SK-N-SH treated with all-trans-retinoic acid at 6 μM for 48 hours (cell line): ENCODE measurements at regions not wholly inside any gene's neighbourhood (a gene's known extent, or its start where the extent isn't known, plus 50 kb on each side); places are given as distances from the start of the nearest gene placed in this dataset.

Experiments used
- ATAC-seq: fragments of 200-7000 bp; cut with Tn5 transposase; 3 replicates; pipeline ENCODE4 v1.9.1; 2020; ENCODE audit warnings: mild to moderate bottlenecking, moderate library complexity
- ARNTL ChIP-seq: fragments of 450-650 bp; formaldehyde crosslinking; IDR thresholded peaks from 2 replicates; pipeline ENCODE4 v1.5.0; 2020; ENCODE audit warnings: low read depth, mild to moderate bottlenecking, moderate library complexity, borderline replicate concordance
- BACH2 ChIP-seq: fragments of 250-450 bp; sonication (Bioruptor Pico); IDR thresholded peaks from 2 replicates; pipeline ENCODE4 v1.9.0; 2021; ENCODE audit warnings: mild to moderate bottlenecking, borderline replicate concordance
- CSDC2 ChIP-seq: fragments of 250-450 bp; sonication (Bioruptor Pico); IDR thresholded peaks from 2 replicates; pipeline ENCODE4 v1.5.0; 2020; ENCODE audit warnings: mild to moderate bottlenecking, moderate library complexity
- ESRRG ChIP-seq: fragments of 250-450 bp; sonication (Bioruptor Pico); IDR thresholded peaks from 2 replicates; pipeline ENCODE4 v1.6.1; 2021; ENCODE audit warnings: mild to moderate bottlenecking
- GLIS3 ChIP-seq: fragments of 250-450 bp; sonication (Bioruptor Pico); IDR thresholded peaks from 2 replicates; pipeline ENCODE4 v1.5.0; 2020; ENCODE audit warnings: mild to moderate bottlenecking, moderate library complexity
- OSR1 ChIP-seq: fragments of 250-450 bp; sonication (Bioruptor Pico); IDR thresholded peaks from 2 replicates; pipeline ENCODE4 v1.8.0; 2022; ENCODE audit warnings: moderate library complexity, mild to moderate bottlenecking, inconsistent platforms
- PATZ1 ChIP-seq: fragments of 250-450 bp; sonication (Bioruptor Pico); IDR thresholded peaks from 2 replicates; pipeline ENCODE4 v1.8.0; 2020; ENCODE audit warnings: mild to moderate bottlenecking, moderate library complexity, borderline replicate concordance
- POU6F1 ChIP-seq: fragments of 250-450 bp; sonication (Bioruptor Pico); IDR thresholded peaks from 2 replicates; pipeline ENCODE4 v1.8.0; 2021; ENCODE audit warnings: low read depth, mild to moderate bottlenecking, moderate library complexity, borderline replicate concordance
- PPARA ChIP-seq: fragments of 250-450 bp; sonication (Bioruptor Pico); IDR thresholded peaks from 2 replicates; pipeline ENCODE4 v1.5.0; 2020; ENCODE audit warnings: mild to moderate bottlenecking, borderline replicate concordance
- RARB ChIP-seq: fragments of 250-450 bp; sonication (Bioruptor Pico); IDR thresholded peaks from 2 replicates; pipeline ENCODE4 v1.8.0; 2021; ENCODE audit warnings: mild to moderate bottlenecking, moderate library complexity
- SNAI2 ChIP-seq: fragments of 250-450 bp; sonication (Bioruptor Pico); IDR thresholded peaks from 2 replicates; pipeline ENCODE4 v1.5.0; 2020; ENCODE audit warnings: mild to moderate bottlenecking, moderate library complexity
- TCF4 ChIP-seq: fragments of 250-450 bp; sonication (Bioruptor Pico); IDR thresholded peaks from 2 replicates; pipeline ENCODE4 v1.8.0; 2021; ENCODE audit warnings: mild to moderate bottlenecking, moderate library complexity, borderline replicate concordance
- TOX ChIP-seq: fragments of 250-450 bp; sonication (Bioruptor Pico); IDR thresholded peaks from 2 replicates; pipeline ENCODE4 v1.8.0; 2021; ENCODE audit warnings: mild to moderate bottlenecking, moderate library complexity, borderline replicate concordance
- TSHZ2 ChIP-seq: fragments of 250-450 bp; sonication (Bioruptor Pico); IDR thresholded peaks from 2 replicates; pipeline ENCODE4 v1.5.0; 2020; ENCODE audit warnings: mild to moderate bottlenecking, moderate library complexity
- ZC3H10 ChIP-seq: fragments of 250-450 bp; sonication (Bioruptor Pico); IDR thresholded peaks from 2 replicates; pipeline ENCODE4 v1.5.1; 2021; ENCODE audit warnings: mild to moderate bottlenecking, moderate library complexity
- ZFP3 ChIP-seq: fragments of 250-450 bp; sonication (Bioruptor Pico); IDR thresholded peaks from 2 replicates; pipeline ENCODE4 v1.5.0; 2020; ENCODE audit warnings: mild to moderate bottlenecking, moderate library complexity
- ZNF565 ChIP-seq: fragments of 450-650 bp; formaldehyde crosslinking; conservative IDR thresholded peaks from 2 replicates; pipeline ENCODE4 v1.5.0; 2020; ENCODE audit warnings: low read depth, mild to moderate bottlenecking, moderate library complexity
- ZNF70 ChIP-seq: fragments of 450-650 bp; formaldehyde crosslinking; IDR thresholded peaks from 2 replicates; pipeline ENCODE4 v1.5.0; 2020; ENCODE audit warnings: mild to moderate bottlenecking, moderate library complexity
- ZNF8 ChIP-seq: fragments of 450-650 bp; formaldehyde crosslinking; IDR thresholded peaks from 2 replicates; pipeline ENCODE4 v1.5.0; 2020; ENCODE audit warnings: mild to moderate bottlenecking, moderate library complexity
- TF ChIP-seq, protein P1 (sequence below): fragments of 250-450 bp; sonication (Bioruptor Pico); IDR thresholded peaks from 2 replicates; pipeline ENCODE4 v1.5.1; 2020; ENCODE audit warnings: low read depth, mild to moderate bottlenecking, moderate library complexity
- TF ChIP-seq, protein P2 (sequence below): fragments of 250-450 bp; sonication (Bioruptor Pico); IDR thresholded peaks from 2 replicates; pipeline ENCODE4 v1.5.1; 2021; ENCODE audit warnings: mild to moderate bottlenecking, moderate library complexity

- TF ChIP-seq TOX (CRISPR knock-in tag) = no peak
- no peak for ATAC-seq
Measured at GRCh38 chr5:116747881-116748280, 173.3 kb upstream of the SEMA6A start.

DNA sequence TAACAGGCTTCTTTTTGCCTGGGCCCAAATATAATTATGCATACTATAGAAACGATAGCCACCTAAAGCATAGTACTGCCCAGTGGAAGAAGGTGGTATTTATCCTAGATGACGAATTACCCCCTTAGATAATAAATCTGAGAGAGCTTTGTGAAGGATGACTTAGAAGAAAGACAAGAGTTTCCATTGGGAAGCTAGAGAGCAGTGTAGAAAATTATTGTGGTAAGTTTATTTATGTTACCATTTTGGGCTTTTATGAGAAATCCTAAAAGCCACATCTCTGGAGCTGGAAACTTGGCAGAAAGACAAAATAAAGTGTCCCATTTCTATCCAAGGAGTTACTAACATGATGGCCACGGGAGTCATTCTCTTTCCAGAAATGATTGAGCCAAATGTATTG lies 172.0 kb upstream of the SEMA6A start:
- no peak for ATAC-seq
- no peak for TF ChIP-seq ZNF565 (CRISPR knock-in tag)
- TF ChIP-seq TCF4 (CRISPR knock-in tag) = no peak
- TF ChIP-seq ZC3H10 = no peak
- TF ChIP-seq ARNTL (CRISPR knock-in tag) = no peak
- TF ChIP-seq, protein P1, sequence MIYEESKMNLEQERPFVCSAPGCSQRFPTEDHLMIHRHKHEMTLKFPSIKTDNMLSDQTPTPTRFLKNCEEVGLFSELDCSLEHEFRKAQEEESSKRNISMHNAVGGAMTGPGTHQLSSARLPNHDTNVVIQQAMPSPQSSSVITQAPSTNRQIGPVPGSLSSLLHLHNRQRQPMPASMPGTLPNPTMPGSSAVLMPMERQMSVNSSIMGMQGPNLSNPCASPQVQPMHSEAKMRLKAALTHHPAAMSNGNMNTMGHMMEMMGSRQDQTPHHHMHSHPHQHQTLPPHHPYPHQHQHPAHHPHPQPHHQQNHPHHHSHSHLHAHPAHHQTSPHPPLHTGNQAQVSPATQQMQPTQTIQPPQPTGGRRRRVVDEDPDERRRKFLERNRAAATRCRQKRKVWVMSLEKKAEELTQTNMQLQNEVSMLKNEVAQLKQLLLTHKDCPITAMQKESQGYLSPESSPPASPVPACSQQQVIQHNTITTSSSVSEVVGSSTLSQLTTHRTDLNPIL (CRISPR knock-in tag) = no peak
- no peak for TF ChIP-seq PPARA (CRISPR knock-in tag)
- no peak for TF ChIP-seq CSDC2 (CRISPR knock-in tag)
- no peak for TF ChIP-seq RARB (CRISPR knock-in tag)
- TF ChIP-seq ZNF8 (CRISPR knock-in tag) = no peak
- TF ChIP-seq ZFP3 (CRISPR knock-in tag) = no peak
- TF ChIP-seq OSR1 (CRISPR knock-in tag) = no peak
- TF ChIP-seq, protein P2, sequence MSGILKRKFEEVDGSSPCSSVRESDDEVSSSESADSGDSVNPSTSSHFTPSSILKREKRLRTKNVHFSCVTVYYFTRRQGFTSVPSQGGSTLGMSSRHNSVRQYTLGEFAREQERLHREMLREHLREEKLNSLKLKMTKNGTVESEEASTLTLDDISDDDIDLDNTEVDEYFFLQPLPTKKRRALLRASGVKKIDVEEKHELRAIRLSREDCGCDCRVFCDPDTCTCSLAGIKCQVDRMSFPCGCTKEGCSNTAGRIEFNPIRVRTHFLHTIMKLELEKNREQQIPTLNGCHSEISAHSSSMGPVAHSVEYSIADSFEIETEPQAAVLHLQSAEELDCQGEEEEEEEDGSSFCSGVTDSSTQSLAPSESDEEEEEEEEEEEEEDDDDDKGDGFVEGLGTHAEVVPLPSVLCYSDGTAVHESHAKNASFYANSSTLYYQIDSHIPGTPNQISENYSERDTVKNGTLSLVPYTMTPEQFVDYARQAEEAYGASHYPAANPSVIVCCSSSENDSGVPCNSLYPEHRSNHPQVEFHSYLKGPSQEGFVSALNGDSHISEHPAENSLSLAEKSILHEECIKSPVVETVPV (CRISPR knock-in tag) = no peak
- TF ChIP-seq TSHZ2 = no peak

GRCh38 chr5:116740771-116741170 lies 166.1 kb upstream of the SEMA6A start:
- ATAC-seq = no peak
- no peak for TF ChIP-seq BACH2 (CRISPR knock-in tag)
- TF ChIP-seq ZNF8 (CRISPR knock-in tag) = no peak
- TF ChIP-seq, protein P2 (CRISPR knock-in tag) = no peak
- TF ChIP-seq RARB (CRISPR knock-in tag) = no peak
- no peak for TF ChIP-seq ZFP3 (CRISPR knock-in tag)
- TF ChIP-seq GLIS3 (CRISPR knock-in tag) = no peak
- no peak for TF ChIP-seq TCF4 (CRISPR knock-in tag)
- no peak for TF ChIP-seq CSDC2 (CRISPR knock-in tag)
- no peak for TF ChIP-seq ZC3H10
- no peak for TF ChIP-seq TOX (CRISPR knock-in tag)
- TF ChIP-seq PATZ1 = no peak
- no peak for TF ChIP-seq ESRRG (CRISPR knock-in tag)
- TF ChIP-seq OSR1 (CRISPR knock-in tag) = no peak
- no peak for TF ChIP-seq POU6F1 (CRISPR knock-in tag)
- TF ChIP-seq ARNTL (CRISPR knock-in tag) = no peak
- no peak for TF ChIP-seq ZNF565 (CRISPR knock-in tag)
- no peak for TF ChIP-seq SNAI2
- TF ChIP-seq, protein P1 (CRISPR knock-in tag) = no peak
- no peak for TF ChIP-seq PPARA (CRISPR knock-in tag)
- TF ChIP-seq ZNF70 = no peak
